OCI-LY7 (cell line): ENCODE measurements at regions not wholly inside any gene's neighbourhood (a gene's known extent, or its start where the extent isn't known, plus 50 kb on each side); places are given as distances from the start of the nearest gene placed in this dataset.

Experiments
- BruUV-seq: library from RNA; stranded (reverse); fragments of 400-500 nt; replicated peaks from 2 replicates; lab custom pipeline; 2021; lab: Mats Ljungman, UMichigan
- CTCF ChIA-PET: fragments of 300-600 bp; sonication (Branson Sonifier 250); formaldehyde crosslinking; loops from one replicate; lab custom pipeline; 2022; ENCODE audit warnings: antibody characterized with exemption; ENCODE audit not compliant: unreplicated experiment; lab: Charles Lee
- POLR2A ChIA-PET: fragments of 300-600 bp; sonication (Branson Sonifier 250); formaldehyde crosslinking; loops from one replicate; lab custom pipeline; 2022; ENCODE audit warnings: antibody characterized with exemption; lab: Charles Lee
- DNase-seq: peaks from one replicate; pipeline ENCODE4 v3.0.0-alpha.2; 2015; ENCODE audit warnings: low spot score
- H2AFZ ChIP-seq: fragments of 200-600 bp; sonication (generic), shearing (Covaris generic); 2 replicates; pipeline ENCODE4 v1.6.1; 2014; ENCODE audit warnings: mild to moderate bottlenecking, antibody characterized with exemption, low read length, moderate library complexity
- H3K27ac ChIP-seq: fragments of 200-600 bp; sonication (generic); 2 replicates; pipeline ENCODE4 v1.5.1; 2014; ENCODE audit warnings: mixed run types, low read depth, mild to moderate bottlenecking, moderate library complexity, low read length, inconsistent platforms; ENCODE audit not compliant: poor library complexity, severe bottlenecking
- H3K36me3 ChIP-seq: fragments of 200-600 bp; sonication (generic); 2 replicates; pipeline ENCODE4 v1.6.1; 2014; ENCODE audit warnings: mild to moderate bottlenecking, antibody characterized with exemption, low read length, moderate library complexity, mixed read lengths; ENCODE audit not compliant: insufficient read depth
- H3K4me1 ChIP-seq: fragments of 200-600 bp; sonication (generic); 2 replicates; pipeline ENCODE4 v1.5.1; 2014; ENCODE audit warnings: mild to moderate bottlenecking, low read length; ENCODE audit not compliant: insufficient read depth, poor library complexity, severe bottlenecking
- H3K4me2 ChIP-seq: fragments of 200-600 bp; sonication (generic); 2 replicates; pipeline ENCODE4 v1.6.1; 2014; ENCODE audit warnings: mild to moderate bottlenecking, low read length
- H3K4me3 ChIP-seq: fragments of 200-600 bp; sonication (generic); 2 replicates; pipeline ENCODE4 v1.5.1; 2014; ENCODE audit warnings: mild to moderate bottlenecking, low read depth, low read length; ENCODE audit not compliant: poor library complexity, severe bottlenecking
- H3K79me2 ChIP-seq: fragments of 200-600 bp; sonication (generic); 2 replicates; pipeline ENCODE4 v1.6.1; 2016; ENCODE audit warnings: low read depth, mild to moderate bottlenecking, low read length, moderate library complexity, mixed read lengths; ENCODE audit not compliant: insufficient read depth
- H3K9me2 ChIP-seq: fragments of 200-600 bp; sonication (generic); 2 replicates; pipeline ENCODE4 v1.6.1; 2016; ENCODE audit warnings: mild to moderate bottlenecking, low read length, mixed read lengths; ENCODE audit not compliant: insufficient read depth
- H3K9me3 ChIP-seq: fragments of 200-600 bp; sonication (generic); 2 replicates; pipeline ENCODE4 v1.6.1; 2014; ENCODE audit warnings: mild to moderate bottlenecking, mixed run types, low read length, mixed read lengths
- H4K20me1 ChIP-seq: fragments of 200-600 bp; sonication (generic); 2 replicates; pipeline ENCODE4 v1.6.1; 2014; ENCODE audit warnings: mild to moderate bottlenecking, antibody characterized with exemption, low read length, moderate library complexity, mixed read lengths; ENCODE audit not compliant: insufficient read depth
- EZH2phosphoT487 ChIP-seq: fragments of 200-600 bp; sonication (generic); IDR thresholded peaks from 2 replicates; pipeline ENCODE4 v1.6.1; 2018; ENCODE audit warnings: low read depth, borderline replicate concordance, mild to moderate bottlenecking, mixed run types, antibody characterized with exemption, low read length, moderate library complexity, mixed read lengths
- intact Hi-C: fragments of 100-400 bp; cut with micrococcal nuclease; formaldehyde crosslinking; loops from one replicate; pipeline ENCODE4 v1.10.0; 2022; ENCODE audit not compliant: unreplicated experiment
- TF ChIP-seq, protein P1 (sequence below): fragments of 200-600 bp; sonication (generic); conservative IDR thresholded peaks from 2 replicates; pipeline ENCODE4 v1.5.1; 2014; ENCODE audit warnings: mild to moderate bottlenecking, antibody characterized with exemption, low read length, moderate library complexity, mixed read lengths

DNA sequence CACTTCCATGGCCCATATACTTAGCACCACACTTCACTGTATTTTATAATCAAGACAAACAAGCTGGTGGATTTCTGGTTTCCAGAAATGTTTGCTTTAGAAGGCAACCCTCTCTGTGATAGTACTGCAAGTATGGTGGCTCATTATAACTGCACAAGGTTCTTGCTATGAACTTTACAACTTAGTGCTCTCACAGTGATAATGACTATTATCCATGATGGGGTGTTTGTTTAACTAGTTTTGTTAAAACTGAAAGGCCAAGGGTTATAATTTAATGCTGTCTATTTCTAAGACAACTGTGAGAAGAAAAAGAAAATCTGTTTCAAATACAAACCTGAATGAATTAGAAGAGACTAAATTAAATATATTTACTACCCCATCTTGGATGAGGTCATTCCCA lies 903.2 kb downstream of the ADGRL2 start:
- Histone ChIP-seq H3K4me3 (no peak overlapping the region), H3K36me3 (no peaks in the 10 kb centered on the region), H3K79me2 (no peaks in the 10 kb centered on the region), H3K4me2 (no peak overlapping the region), H3K9me2 (no peaks in the 10 kb centered on the region), H3K4me1 (no peaks in the 10 kb centered on the region), H2AFZ (no peak overlapping the region), H3K9me3 (no peaks in the 10 kb centered on the region), H3K27ac (no peak overlapping the region), H4K20me1 (no peaks in the 10 kb centered on the region)
- no TSS peak for BruUV-seq
- TF ChIP-seq EZH2phosphoT487, result no peak
- TF ChIP-seq, protein P1, sequence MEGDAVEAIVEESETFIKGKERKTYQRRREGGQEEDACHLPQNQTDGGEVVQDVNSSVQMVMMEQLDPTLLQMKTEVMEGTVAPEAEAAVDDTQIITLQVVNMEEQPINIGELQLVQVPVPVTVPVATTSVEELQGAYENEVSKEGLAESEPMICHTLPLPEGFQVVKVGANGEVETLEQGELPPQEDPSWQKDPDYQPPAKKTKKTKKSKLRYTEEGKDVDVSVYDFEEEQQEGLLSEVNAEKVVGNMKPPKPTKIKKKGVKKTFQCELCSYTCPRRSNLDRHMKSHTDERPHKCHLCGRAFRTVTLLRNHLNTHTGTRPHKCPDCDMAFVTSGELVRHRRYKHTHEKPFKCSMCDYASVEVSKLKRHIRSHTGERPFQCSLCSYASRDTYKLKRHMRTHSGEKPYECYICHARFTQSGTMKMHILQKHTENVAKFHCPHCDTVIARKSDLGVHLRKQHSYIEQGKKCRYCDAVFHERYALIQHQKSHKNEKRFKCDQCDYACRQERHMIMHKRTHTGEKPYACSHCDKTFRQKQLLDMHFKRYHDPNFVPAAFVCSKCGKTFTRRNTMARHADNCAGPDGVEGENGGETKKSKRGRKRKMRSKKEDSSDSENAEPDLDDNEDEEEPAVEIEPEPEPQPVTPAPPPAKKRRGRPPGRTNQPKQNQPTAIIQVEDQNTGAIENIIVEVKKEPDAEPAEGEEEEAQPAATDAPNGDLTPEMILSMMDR, result no peak
- ChIA-PET CTCF (no interaction called here), POLR2A (no interaction called here)
- DNase-seq, result no peak
- intact Hi-C loops, result no loop called here

DNA sequence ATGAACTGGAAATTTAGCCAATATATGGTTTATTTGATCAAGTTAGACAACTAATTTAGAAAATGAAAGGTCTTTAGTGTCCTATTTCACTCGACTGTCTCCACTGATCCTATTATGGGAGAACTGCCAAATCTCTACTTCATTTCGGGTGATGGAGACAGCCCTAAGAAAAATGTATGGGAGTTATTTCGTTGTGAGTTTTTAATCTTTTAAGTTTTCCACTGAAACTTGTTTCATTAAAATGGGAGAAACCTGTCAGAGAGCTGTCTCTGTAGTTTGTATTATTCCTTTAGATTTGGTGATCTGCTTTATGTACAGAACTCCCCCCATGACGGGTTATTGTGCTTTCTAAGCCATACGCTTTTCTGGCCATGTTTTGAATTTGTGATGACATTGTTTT lies 899.7 kb downstream of the ADGRL2 start:
- Histone ChIP-seq H3K27ac (no peak overlapping the region), H3K9me2 (no peaks in the 10 kb centered on the region), H3K36me3 (no peaks in the 10 kb centered on the region), H3K9me3 (no peaks in the 10 kb centered on the region), H3K79me2 (no peaks in the 10 kb centered on the region), H3K4me3 (no peak overlapping the region), H3K4me1 (no peaks in the 10 kb centered on the region), H2AFZ (no peak overlapping the region), H4K20me1 (no peaks in the 10 kb centered on the region), H3K4me2 (no peak overlapping the region)
- no peak for DNase-seq
- POLR2A ChIA-PET, result no interaction called here
- no TSS peak for BruUV-seq
- no peak for TF ChIP-seq EZH2phosphoT487
- intact Hi-C loops, result no loop called here
- CTCF ChIA-PET, result no interaction called here

DNA sequence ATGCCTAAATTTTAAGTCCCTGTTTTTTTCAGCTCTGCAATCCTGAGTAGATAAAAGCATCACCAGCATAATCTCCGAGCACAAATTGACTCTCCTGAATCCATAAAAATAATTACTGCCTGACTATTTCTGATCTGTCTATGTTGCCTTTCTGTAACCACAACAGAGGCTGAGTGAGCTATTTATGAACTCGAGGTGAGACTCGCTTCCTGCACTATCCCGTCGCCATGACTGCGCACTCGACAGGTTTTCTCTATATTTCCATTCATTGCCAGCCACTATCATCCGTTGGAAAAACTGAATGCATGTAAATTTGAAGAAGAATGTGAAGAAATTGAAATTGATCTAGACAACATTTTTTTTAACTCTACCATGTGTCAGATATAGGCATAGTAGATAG lies 897.2 kb downstream of the ADGRL2 start:
- CTCF ChIA-PET, result no interaction called here
- H3K27ac ChIP-seq, result no peak overlapping the region

More for the DNA sequence above, 897.2 kb downstream of the ADGRL2 start:
- Histone ChIP-seq H3K9me2 (no peaks in the 10 kb centered on the region), H3K4me1 (no peaks in the 10 kb centered on the region), H3K9me3 (no peaks in the 10 kb centered on the region), H2AFZ (no peak overlapping the region), H3K4me2 (no peak overlapping the region), H3K79me2 (no peaks in the 10 kb centered on the region), H4K20me1 (no peaks in the 10 kb centered on the region), H3K4me3 (no peak overlapping the region), H3K36me3 (no peaks in the 10 kb centered on the region)
- POLR2A ChIA-PET, result interaction anchor here (0.6 to 1.0 kb wide), 2 partner anchors 9 to 1621 kb away, joined by 3 to 6 read pairs; no protein-coding TSS in a partner anchor
- intact Hi-C loops, result no loop called here
- no peak for DNase-seq
- BruUV-seq, result no TSS peak
- no peak for TF ChIP-seq EZH2phosphoT487
- TF ChIP-seq, protein P1, result no peak
